Bronchial epithelial cell (primary cell): ENCODE measurements at regions not wholly inside any gene's neighbourhood (a gene's known extent, or its start where the extent isn't known, plus 50 kb on each side); places are given as distances from the start of the nearest gene placed in this dataset.
"Not testable (repeated sequence)": the region's sequence is repeated elsewhere in the genome, so short reads cannot be mapped to it uniquely, and the experiment has no call there.

Source experiments
- DNase-seq: peaks from one replicate; pipeline ENCODE4 v3.0.0-alpha.2; 2010; ENCODE audit warnings: low read depth
- FAIRE-seq: peaks from 2 replicates; lab custom pipeline; 2011; peaks lifted over from hg19 to GRCh38; lab: Jason Lieb, UNC
- H3K27me3 ChIP-seq: 2 replicates; pipeline ENCODE4 v1.5.1; 2011; ENCODE audit warnings: low read length; ENCODE audit not compliant: control insufficient read depth, insufficient read depth
- H3K36me3 ChIP-seq: 2 replicates; pipeline ENCODE4 v1.5.1; 2011; ENCODE audit warnings: low read length; ENCODE audit not compliant: control insufficient read depth, insufficient read depth
- H3K4me3 ChIP-seq: 2 replicates; pipeline ENCODE4 v1.5.1; 2011; ENCODE audit warnings: mild to moderate bottlenecking, low read depth, low read length, control low read depth
- TF ChIP-seq, protein P1 (sequence below): IDR thresholded peaks from 2 replicates; pipeline ENCODE4 v1.5.1; 2011; ENCODE audit warnings: mild to moderate bottlenecking, moderate library complexity, low read length, control low read depth, inconsistent platforms; ENCODE audit not compliant: insufficient read depth, severe bottlenecking

DNA sequence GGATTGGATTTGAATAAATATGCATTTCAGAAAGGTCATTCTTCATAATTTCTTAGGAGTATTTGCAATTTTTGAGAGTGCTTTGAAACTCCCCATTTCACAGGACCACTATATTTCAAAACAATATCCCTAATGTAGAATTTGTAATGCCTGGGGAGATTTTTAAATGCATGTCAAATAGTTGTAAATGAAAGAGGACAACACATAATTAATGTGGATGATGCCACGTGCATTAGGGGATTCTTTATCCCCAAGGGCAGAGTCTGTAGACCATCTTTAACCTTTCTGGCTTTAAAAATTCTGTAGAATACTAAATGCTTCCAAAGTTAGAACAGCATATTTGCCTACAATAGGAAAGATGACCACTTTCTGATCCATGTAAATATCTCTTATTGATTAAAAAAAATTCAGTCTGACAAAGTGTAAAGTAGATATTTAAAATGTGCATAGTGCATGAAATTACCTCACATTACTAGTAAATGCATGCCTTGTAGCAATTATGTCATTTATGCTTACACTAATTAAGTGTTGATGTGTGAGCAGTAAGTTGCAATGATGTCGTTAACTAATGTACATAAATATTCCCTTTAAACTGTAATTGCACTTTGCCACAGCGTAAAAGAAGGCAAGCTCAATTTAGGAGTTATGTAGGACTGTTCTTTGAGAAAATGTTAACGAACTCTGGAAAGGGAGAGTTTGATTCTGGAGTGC lies 416.1 kb downstream of the PSAT1 start:
- no peak for DNase-seq

DNA sequence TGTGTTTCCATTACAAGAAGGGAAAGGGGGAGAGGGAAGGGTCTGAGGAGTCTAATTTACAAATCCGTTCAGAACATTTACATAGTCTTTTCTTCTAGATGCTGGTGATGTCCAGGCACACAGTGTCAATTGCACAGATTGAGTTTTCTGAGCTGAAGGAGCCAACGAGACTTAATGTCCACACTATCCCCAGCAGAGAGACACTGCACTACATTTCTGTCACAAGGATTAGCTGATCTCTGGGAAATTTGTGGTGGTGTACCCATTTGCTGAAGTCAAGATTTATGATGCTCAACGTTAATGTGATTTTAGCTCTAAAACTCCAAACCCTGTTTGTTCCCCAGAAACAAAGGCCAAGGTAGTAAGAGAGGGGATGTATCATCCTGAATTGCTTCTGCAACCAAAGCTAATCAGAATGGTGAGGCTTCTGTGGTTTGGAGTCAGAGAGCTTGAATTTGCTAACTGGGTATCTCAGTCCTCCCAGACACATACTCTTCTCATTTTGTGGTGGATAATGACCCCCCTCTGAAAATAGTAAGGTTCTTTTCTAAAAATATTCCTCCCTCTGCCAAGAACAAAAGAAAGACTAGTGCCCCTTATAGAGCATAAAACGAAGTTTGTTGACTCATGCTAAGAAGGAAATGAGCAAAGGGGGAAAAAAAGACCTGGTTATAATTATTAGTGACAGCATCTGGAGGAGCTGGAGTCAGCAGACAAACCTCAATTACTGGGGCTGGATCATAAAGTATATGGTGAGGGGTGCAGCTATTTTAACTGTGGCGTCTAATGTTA lies 416.9 kb downstream of the PSAT1 start:
- TF ChIP-seq, protein P1, sequence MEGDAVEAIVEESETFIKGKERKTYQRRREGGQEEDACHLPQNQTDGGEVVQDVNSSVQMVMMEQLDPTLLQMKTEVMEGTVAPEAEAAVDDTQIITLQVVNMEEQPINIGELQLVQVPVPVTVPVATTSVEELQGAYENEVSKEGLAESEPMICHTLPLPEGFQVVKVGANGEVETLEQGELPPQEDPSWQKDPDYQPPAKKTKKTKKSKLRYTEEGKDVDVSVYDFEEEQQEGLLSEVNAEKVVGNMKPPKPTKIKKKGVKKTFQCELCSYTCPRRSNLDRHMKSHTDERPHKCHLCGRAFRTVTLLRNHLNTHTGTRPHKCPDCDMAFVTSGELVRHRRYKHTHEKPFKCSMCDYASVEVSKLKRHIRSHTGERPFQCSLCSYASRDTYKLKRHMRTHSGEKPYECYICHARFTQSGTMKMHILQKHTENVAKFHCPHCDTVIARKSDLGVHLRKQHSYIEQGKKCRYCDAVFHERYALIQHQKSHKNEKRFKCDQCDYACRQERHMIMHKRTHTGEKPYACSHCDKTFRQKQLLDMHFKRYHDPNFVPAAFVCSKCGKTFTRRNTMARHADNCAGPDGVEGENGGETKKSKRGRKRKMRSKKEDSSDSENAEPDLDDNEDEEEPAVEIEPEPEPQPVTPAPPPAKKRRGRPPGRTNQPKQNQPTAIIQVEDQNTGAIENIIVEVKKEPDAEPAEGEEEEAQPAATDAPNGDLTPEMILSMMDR = no peak
- Histone ChIP-seq H3K27me3 (no peaks in the 10 kb centered on the region), H3K4me3 (no peak overlapping the region), H3K36me3 (no peaks in the 10 kb centered on the region)
- no peak for DNase-seq
- no peak for FAIRE-seq

More for the DNA sequence above, 416.1 kb downstream of the PSAT1 start:
- TF ChIP-seq, protein P1 = no peak
- no peak for FAIRE-seq
- H3K36me3 ChIP-seq = no peaks in the 10 kb centered on the region
- H3K27me3 ChIP-seq = no peaks in the 10 kb centered on the region
- H3K4me3 ChIP-seq = no peak overlapping the region

DNA sequence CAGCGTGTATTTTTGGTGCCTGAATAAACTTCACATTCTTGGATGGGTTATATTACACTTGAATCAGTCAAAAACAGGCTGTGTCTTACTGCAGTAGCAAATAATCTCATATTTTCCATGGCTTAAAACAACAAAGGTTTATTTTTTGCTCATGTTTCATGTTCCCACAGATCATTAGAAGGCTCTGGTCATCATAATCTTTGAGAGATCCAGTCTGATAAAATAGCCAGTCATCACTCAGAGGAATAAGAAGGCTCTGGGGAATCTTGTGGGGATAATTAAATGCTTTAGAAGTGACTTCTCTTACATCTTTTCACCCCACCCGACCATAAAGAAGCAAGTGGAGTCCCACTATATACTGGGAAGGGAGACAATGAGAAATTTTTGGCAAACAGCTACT lies 417.7 kb downstream of the PSAT1 start:
- TF ChIP-seq, protein P1 = no peak
- no peaks in the 10 kb centered on the region for H3K27me3 ChIP-seq
- DNase-seq = no peak
- FAIRE-seq = no peak
- no peaks in the 10 kb centered on the region for H3K36me3 ChIP-seq
- H3K4me3 ChIP-seq = no peak overlapping the region

DNA sequence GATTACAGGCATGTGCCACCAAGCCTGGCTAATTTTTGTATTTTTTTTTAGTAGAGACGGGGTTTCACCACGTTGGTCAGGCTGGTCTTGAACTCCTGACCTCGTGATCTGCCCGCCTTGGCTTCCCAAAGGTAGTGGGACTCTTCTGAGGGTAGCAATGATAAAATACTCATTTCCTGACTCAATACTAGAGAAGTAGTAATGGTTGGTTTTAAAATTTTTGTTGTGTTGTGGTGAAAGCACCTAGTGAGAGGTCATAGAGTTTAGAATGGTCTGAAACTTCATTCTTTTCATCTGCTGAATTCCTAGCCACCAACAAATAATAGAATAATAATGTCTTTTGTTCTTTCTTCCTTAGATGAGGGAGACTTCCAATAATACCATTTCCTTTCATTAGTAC lies 422.1 kb downstream of the PSAT1 start:
- H3K36me3 ChIP-seq, H3K4me3 ChIP-seq, H3K27me3 ChIP-seq, DNase-seq, FAIRE-seq: not testable (repeated sequence)

DNA sequence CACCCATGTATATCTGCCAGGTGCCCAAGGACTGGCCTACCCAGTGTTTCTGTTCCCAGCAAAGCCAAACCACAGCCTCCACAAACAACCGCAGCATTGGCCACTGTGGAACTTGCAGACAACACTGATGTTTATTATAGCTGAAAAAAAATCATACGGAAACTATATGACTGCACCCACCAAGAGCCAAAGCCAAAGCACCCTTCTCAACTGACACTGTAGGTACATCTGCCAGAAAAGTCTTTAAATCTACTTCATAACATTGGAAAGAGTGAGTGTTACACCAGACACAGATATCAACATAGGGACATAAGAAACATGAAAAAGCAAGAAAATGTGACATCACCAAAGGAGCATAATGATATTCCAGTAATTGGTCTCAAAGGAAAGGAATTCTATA lies 428.0 kb downstream of the PSAT1 start:
- no peak for FAIRE-seq
- Histone ChIP-seq H3K36me3 (no peaks in the 10 kb centered on the region), H3K4me3 (no peak overlapping the region), H3K27me3 (no peaks in the 10 kb centered on the region)
- TF ChIP-seq, protein P1 = no peak
- no peak for DNase-seq

DNA sequence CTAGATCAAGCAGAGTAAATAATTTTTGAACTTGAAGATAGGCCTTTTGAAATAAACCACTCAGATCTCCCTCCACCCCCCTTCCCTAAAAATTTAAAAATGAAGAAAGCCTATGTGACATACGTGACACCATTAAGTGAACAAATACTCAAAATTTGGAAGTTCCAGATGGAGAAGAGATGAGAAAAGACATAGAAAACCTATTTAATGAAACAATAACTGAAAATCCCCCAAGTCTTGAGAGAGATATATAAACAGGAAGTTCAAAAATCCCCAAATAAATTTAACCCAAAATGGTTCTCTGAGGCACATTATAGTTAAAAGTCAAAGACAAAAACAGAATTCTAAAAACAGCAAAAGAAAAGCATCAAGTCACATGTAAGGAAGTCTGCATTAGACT lies 428.6 kb downstream of the PSAT1 start:
- DNase-seq (no peak), FAIRE-seq (no peak)
- Histone ChIP-seq H3K4me3 (no peak overlapping the region), H3K27me3 (no peaks in the 10 kb centered on the region), H3K36me3 (no peaks in the 10 kb centered on the region)
- TF ChIP-seq, protein P1 = no peak
